T-cell (primary cell): ENCODE measurements at regions not wholly inside any gene's neighbourhood (a gene's known extent, or its start where the extent isn't known, plus 50 kb on each side); places are given as distances from the start of the nearest gene placed in this dataset.
A peak's percentile ranks its signal among the peaks of the same experiment; 100 is the strongest.

Source experiments
- ATAC-seq, 4 experiments: fragments of 200-7000 bp in 3 of 4; fragments of 150-1000 bp in 1 of 4; cut with Tn5 transposase; replicated peaks in 1 of 4; 1 replicate in 3 of 4; 2 replicates in 1 of 4; pipeline ENCODE4 v1.10.0; 2021; ENCODE audit warnings: moderate library complexity in 3 of 4, mild to moderate bottlenecking in 2 of 4, moderate number of reproducible peaks in 1 of 4
- CTCF ChIA-PET, 2 donors: fragments of 300-600 bp; sonication (Branson Sonifier 250); formaldehyde crosslinking; loops; one replicate each; lab custom pipeline; 2022; ENCODE audit warnings: antibody characterized with exemption in 2 of 2; lab: Charles Lee
- POLR2A ChIA-PET, 2 donors: fragments of 300-600 bp; sonication (Branson Sonifier 250); formaldehyde crosslinking; loops; one replicate each; lab custom pipeline; 2022; ENCODE audit warnings: antibody characterized with exemption in 2 of 2; lab: Charles Lee
- DNase-seq, 35 experiments: peaks; one replicate each; pipeline versions ENCODE4 v3.0.0 to v3.0.0-alpha.2; 2013 to 2023
- H3K27ac ChIP-seq: one replicate; pipeline ENCODE4 v1.5.1; 2013; ENCODE audit warnings: low read length
- H3K27me3 ChIP-seq, 2 experiments: replicated peaks in 1 of 2; 1 replicate in 1 of 2; 2 replicates in 1 of 2; pipeline versions ENCODE4 v1.6.1 to v1.7.0; 2013; ENCODE audit warnings: low read length in 1 of 2, mixed read lengths in 1 of 2; ENCODE audit not compliant: control insufficient read depth in 2 of 2, insufficient read depth in 2 of 2; ENCODE audit errors: extremely low read depth in 1 of 2
- H3K36me3 ChIP-seq, 2 donors: 1 replicate in 1 of 2; 2 replicates in 1 of 2; pipeline versions ENCODE4 v1.6.1 to v1.7.0; 2013; ENCODE audit warnings: low read length in 1 of 2; ENCODE audit not compliant: control insufficient read depth in 2 of 2, insufficient read depth in 1 of 2; ENCODE audit errors: extremely low read depth in 1 of 2
- H3K4me1 ChIP-seq, 2 experiments: 1 replicate in 1 of 2; 2 replicates in 1 of 2; pipeline versions ENCODE4 v1.6.1 to v1.7.0; 2013; ENCODE audit warnings: low read length in 2 of 2, mixed read lengths in 1 of 2; ENCODE audit not compliant: insufficient read depth in 2 of 2, control insufficient read depth in 1 of 2; ENCODE audit errors: extremely low read depth in 1 of 2
- H3K4me3 ChIP-seq, 2 donors: 1 replicate in 1 of 2; 2 replicates in 1 of 2; pipeline versions ENCODE4 v1.5.1 to v1.7.0; 2013; ENCODE audit warnings: mild to moderate bottlenecking in 2 of 2, low read length in 1 of 2, moderate library complexity in 1 of 2; ENCODE audit not compliant: control insufficient read depth in 1 of 2; ENCODE audit errors: extremely low read depth in 1 of 2
- H3K9me3 ChIP-seq: 2 replicates; pipeline ENCODE4 v1.7.0; 2013
- H3K27ac Mint-ChIP-seq, 2 donors: one replicate each; pipeline ENCODE4 v1.8.0; 2020 to 2021; ENCODE audit warnings: mild to moderate bottlenecking in 2 of 2, mixed read lengths in 2 of 2
- H3K27me3 Mint-ChIP-seq, 2 donors: one replicate each; pipeline ENCODE4 v1.8.0; 2021 to 2022; ENCODE audit warnings: mixed read lengths in 2 of 2
- H3K36me3 Mint-ChIP-seq: one replicate; pipeline ENCODE4 v1.8.0; 2021; ENCODE audit warnings: mixed read lengths
- H3K4me1 Mint-ChIP-seq, 3 donors: one replicate each; pipeline ENCODE4 v1.8.0; 2020 to 2022; ENCODE audit warnings: mixed read lengths in 3 of 3, mild to moderate bottlenecking in 1 of 3
- H3K4me3 Mint-ChIP-seq, 3 donors: one replicate each; pipeline ENCODE4 v1.8.0; 2020 to 2022; ENCODE audit warnings: mild to moderate bottlenecking in 3 of 3, mixed read lengths in 3 of 3, moderate library complexity in 3 of 3
- H3K9me3 Mint-ChIP-seq, 3 donors: one replicate each; pipeline ENCODE4 v1.8.0; 2020 to 2022; ENCODE audit warnings: mixed read lengths in 3 of 3
- WGBS: methylation state at CpG from one replicate; pipeline ENCODE4 v1.1.5; 2013; ENCODE audit warnings: missing lambda C conversion rate; ENCODE audit not compliant: insufficient coverage; 5-methylcytosine and 5-hydroxymethylcytosine counted together

DNA sequence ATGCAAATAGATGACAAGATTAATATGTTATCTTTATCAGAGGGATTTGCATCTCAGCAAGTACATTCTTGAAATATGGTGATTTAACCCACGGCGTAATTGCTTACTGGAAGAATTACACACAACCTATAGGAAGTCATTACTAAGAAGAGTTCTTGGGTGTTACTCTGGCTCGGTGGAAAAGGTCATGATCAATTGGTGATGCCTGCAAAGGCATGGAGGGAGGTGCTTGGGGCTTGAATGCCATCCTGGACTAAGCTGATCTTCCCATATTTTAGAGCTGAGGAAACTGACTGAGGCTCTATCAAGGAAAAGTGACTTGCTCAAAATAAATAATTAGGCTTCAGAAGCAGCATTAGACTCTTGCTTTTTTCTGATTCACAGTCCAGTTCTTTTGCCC, 137.5 kb upstream of the JUN start:
- Mint-ChIP-seq H3K4me3 (no peak overlapping the region), H3K4me1 (peaks cover 16 to 17% (median 16%) of the 10 kb centered on the region in 3 donors), H3K27ac (no peak overlapping the region), H3K9me3 (no peaks in the 10 kb centered on the region), H3K27me3 (no peaks in the 10 kb centered on the region), H3K36me3 (no peaks in the 10 kb centered on the region)
- 83% methylated on average over 1 of the region's 3 CpGs for WGBS
- ATAC-seq (no peak), DNase-seq (no peak)
- H3K4me1 ChIP-seq, result peaks cover 0 to 16% of the 10 kb centered on the region in 2 experiments
- no peaks in the 10 kb centered on the region for H3K27me3 ChIP-seq
- no peak overlapping the region for H3K4me3 ChIP-seq
- no peaks in the 10 kb centered on the region for H3K36me3 ChIP-seq
- POLR2A ChIA-PET, result no interaction called here
- no peaks in the 10 kb centered on the region for H3K9me3 ChIP-seq
- no peak overlapping the region for H3K27ac ChIP-seq
- CTCF ChIA-PET, result no interaction called here

DNA sequence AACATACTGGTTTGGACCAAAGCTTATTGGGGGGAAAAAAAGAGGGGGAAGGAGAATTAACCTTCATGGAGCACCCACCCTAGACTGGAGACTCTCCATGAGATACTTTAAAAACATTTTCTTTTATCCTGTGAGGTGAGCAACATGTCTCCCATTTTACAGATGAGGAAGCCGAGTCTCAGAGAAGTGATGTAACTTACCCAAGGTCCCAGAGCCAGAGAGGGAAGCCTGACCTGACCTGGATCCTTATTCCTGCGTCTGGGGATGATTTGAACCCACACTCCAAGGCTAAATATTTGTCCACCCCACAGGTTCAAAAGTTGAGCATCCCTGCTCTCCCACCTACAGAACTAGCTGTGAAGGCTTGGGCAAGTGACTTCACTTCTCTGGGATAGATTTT, 137.9 kb upstream of the JUN start:
- Histone ChIP-seq H3K4me1 (peaks cover 0 to 16% of the 10 kb centered on the region in 2 experiments), H3K9me3 (no peaks in the 10 kb centered on the region), H3K27me3 (no peaks in the 10 kb centered on the region), H3K36me3 (no peaks in the 10 kb centered on the region), H3K4me3 (no peak overlapping the region), H3K27ac (no peak overlapping the region)
- Mint-ChIP-seq H3K4me3 (no peak overlapping the region), H3K27me3 (no peaks in the 10 kb centered on the region), H3K4me1 (peaks cover 16 to 17% (median 16%) of the 10 kb centered on the region in 3 donors), H3K9me3 (no peaks in the 10 kb centered on the region), H3K27ac (no peak overlapping the region), H3K36me3 (no peaks in the 10 kb centered on the region)
- no peak for ATAC-seq
- ChIA-PET CTCF (interaction anchor here in 1 of 2 donors (0.9 kb wide), 1 partner anchor 82 kb away, joined by 3 read pairs; no protein-coding TSS in a partner anchor), POLR2A (no interaction called here)
- DNase-seq, result no peak
- WGBS, result 100% methylated on average over 1 of the region's 2 CpGs

DNA sequence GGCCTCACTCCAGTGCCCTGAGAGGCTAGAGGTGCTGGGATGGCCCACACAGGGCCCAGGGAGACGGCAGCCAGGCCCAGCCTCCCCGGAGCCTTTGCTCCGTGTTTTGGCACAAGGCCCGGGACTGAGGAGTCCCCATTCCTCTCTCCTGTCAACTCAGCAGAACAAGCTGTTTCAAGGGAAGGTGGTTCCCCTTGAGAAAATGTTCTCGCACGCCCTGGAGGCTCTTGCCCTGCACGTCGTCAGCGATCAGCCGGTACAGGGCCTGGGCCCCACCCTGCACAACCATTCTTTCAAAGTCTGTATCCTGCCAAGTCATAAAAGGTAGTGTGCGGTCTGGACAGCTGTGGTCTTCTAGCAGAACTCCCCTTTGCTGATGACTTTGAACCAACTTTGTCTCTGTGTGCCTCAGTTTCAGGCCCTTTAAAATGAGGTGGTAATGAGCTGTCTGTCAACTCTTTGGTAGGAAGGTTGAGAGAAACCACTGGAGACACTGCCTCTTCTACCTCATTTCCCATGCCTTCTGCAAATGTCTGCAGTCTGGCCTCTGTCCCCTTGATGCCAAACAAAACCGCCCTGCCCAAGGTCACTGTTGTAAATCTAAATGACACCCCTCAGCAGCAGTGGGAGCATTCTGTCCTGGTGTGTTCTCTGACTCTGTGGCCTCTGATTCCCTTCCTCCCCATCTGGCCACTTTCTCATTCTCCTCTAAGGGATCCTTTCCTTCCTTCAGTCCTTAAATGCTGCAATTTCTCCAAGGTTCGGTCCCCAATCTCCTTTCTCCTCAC, 138.6 kb upstream of the JUN start:
- WGBS, result 37% methylated on average over 4 of the region's 13 CpGs
- peaks cover 0 to 16% of the 10 kb centered on the region in 2 experiments for H3K4me1 ChIP-seq
- no peaks in the 10 kb centered on the region for H3K9me3 ChIP-seq
- no peaks in the 10 kb centered on the region for H3K27me3 ChIP-seq
- ChIA-PET CTCF (interaction anchor here (0.6 to 0.9 kb wide), 2 partner anchors 83 to 220 kb away, joined by 3 read pairs; no protein-coding TSS in a partner anchor), POLR2A (no interaction called here)
- H3K4me3 ChIP-seq, result no peak overlapping the region
- no peaks in the 10 kb centered on the region for H3K36me3 Mint-ChIP-seq
- DNase-seq (peak in 34 of 35 experiments; percentile 20 to 67 (median 45)), ATAC-seq (peak; percentile 81 to 99 (median 92))
- peak overlapping the region in 1 of 3 donors; percentile 5 for H3K4me3 Mint-ChIP-seq
- H3K9me3 Mint-ChIP-seq, result no peaks in the 10 kb centered on the region
- H3K36me3 ChIP-seq, result no peaks in the 10 kb centered on the region
- H3K27ac Mint-ChIP-seq, result peak overlapping the region; percentile 25 to 70
- peaks cover 16 to 21% (median 17%) of the 10 kb centered on the region in 3 donors for H3K4me1 Mint-ChIP-seq
- H3K27ac ChIP-seq, result no peak overlapping the region
- no peaks in the 10 kb centered on the region for H3K27me3 Mint-ChIP-seq

DNA sequence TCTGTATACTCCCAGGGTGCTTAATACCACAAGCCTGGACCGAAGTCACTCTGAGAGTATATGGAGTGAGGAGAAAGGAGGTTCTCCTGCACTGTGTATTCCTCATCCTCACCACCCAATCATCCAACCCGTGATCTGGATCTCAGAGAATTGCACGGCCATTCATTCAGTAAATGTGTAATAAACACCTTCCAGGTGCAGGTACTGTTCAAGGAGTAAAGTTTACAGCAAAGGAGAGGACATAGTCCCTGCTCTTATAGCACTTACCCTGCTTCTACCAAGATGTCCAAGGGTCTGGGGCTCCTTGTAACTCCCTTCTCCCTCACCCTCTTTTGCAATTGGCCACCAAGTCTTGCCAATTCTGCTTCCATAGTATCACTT, 139.2 kb upstream of the JUN start:
- Mint-ChIP-seq H3K36me3 (no peaks in the 10 kb centered on the region), H3K9me3 (no peaks in the 10 kb centered on the region), H3K27me3 (no peaks in the 10 kb centered on the region), H3K4me1 (peaks cover 16 to 23% (median 17%) of the 10 kb centered on the region in 3 donors), H3K27ac (peak overlapping the region in 1 of 2 donors; percentile 12), H3K4me3 (peak overlapping the region in 1 of 3 donors; percentile 3)
- ChIA-PET POLR2A (no interaction called here), CTCF (no interaction called here)
- no peak overlapping the region for H3K4me3 ChIP-seq
- no peak overlapping the region for H3K27ac ChIP-seq
- H3K27me3 ChIP-seq, result no peaks in the 10 kb centered on the region
- no peaks in the 10 kb centered on the region for H3K9me3 ChIP-seq
- H3K36me3 ChIP-seq, result no peaks in the 10 kb centered on the region
- WGBS, result no CpG with 5 or more reads among the region's 3 CpGs
- ATAC-seq (no peak), DNase-seq (no peak)
- peaks cover 0 to 16% of the 10 kb centered on the region in 2 experiments for H3K4me1 ChIP-seq

DNA sequence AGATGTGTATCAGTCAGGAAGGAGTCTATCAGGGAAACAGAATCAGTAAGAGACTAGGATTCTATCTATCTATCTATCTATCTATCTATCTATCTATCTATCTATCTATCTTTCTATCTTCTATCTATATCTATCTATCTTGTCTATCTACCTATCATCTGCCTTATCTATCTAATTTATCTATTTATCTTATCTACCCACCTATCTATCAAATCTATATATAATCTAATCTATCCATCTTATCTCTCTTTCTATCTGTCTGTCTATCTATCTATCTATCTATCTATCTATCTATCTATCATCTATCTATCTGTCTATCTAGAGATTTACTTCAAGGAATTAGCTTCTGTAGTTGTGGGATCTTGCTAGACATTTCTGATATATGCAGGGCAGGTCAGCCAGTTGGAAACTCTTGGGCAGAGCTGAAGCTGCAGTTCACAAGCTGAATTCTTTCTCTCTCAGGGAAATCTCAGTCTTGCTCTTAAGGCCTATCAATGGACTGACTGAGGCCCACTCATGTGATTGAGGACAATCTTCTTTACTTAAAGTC, 140.2 kb upstream of the JUN start:
- ChIA-PET CTCF (no interaction called here), POLR2A (no interaction called here)

DNA sequence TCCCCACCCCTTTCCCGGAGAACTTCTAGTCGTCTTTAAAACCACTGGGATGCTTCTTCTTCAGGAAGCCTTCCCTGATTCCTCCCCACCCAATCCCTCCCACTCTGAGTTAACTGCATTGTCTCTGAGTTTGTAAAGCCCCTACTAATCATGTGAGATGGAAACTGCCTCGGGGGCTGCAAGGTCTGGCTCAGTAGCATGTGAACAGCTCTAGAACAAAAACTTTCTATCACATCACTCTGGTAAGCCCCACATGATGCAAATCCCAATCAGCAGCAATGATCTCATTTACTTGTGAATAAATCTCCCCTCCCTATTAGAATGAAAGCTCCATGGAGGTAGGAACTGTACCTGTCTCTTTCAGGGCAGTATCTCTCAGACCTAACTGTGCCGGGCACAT, 141.0 kb upstream of the JUN start:
- Mint-ChIP-seq H3K36me3 (no peaks in the 10 kb centered on the region), H3K4me1 (peaks cover 28 to 37% (median 29%) of the 10 kb centered on the region in 3 donors), H3K27me3 (no peaks in the 10 kb centered on the region), H3K4me3 (no peak overlapping the region), H3K27ac (no peak overlapping the region), H3K9me3 (no peaks in the 10 kb centered on the region)
- CTCF ChIA-PET, result interaction anchor here in 1 of 2 donors (0.6 kb wide), 1 partner anchor 499 kb away, joined by 3 read pairs; no protein-coding TSS in a partner anchor
- Histone ChIP-seq H3K27ac (no peak overlapping the region), H3K9me3 (no peaks in the 10 kb centered on the region), H3K36me3 (no peaks in the 10 kb centered on the region), H3K27me3 (peaks cover 0 to 3% of the 10 kb centered on the region in 2 experiments), H3K4me1 (peaks cover under 1 to 22% of the 10 kb centered on the region in 2 experiments), H3K4me3 (no peak overlapping the region)
- DNase-seq, result no peak
- WGBS, result 89% methylated on average over 3 of the region's 4 CpGs
- POLR2A ChIA-PET, result interaction anchor here in 1 of 2 donors (0.6 kb wide), 1 partner anchor 218 kb away, joined by 3 read pairs; no protein-coding TSS in a partner anchor
- ATAC-seq, result no peak

More for the DNA sequence above, 140.2 kb upstream of the JUN start:
- ATAC-seq (no peak), DNase-seq (no peak)
- Histone ChIP-seq H3K27ac (no peak overlapping the region), H3K4me1 (peaks cover 0 to 16% of the 10 kb centered on the region in 2 experiments), H3K9me3 (no peaks in the 10 kb centered on the region), H3K4me3 (no peak overlapping the region), H3K27me3 (no peaks in the 10 kb centered on the region), H3K36me3 (no peaks in the 10 kb centered on the region)
- Mint-ChIP-seq H3K9me3 (no peaks in the 10 kb centered on the region), H3K27ac (no peak overlapping the region), H3K36me3 (no peaks in the 10 kb centered on the region), H3K4me1 (peaks cover 20 to 30% (median 22%) of the 10 kb centered on the region in 3 donors), H3K4me3 (no peak overlapping the region), H3K27me3 (no peaks in the 10 kb centered on the region)
